Activated T-cell treated with anti-CD3 and anti-CD28 coated beads, Interleukin-2, amount 50 U/mL, for 1 hour (primary cell): ENCODE measurements at regions not wholly inside any gene's neighbourhood (a gene's known extent, or its start where the extent isn't known, plus 50 kb on each side); places are given as distances from the start of the nearest gene placed in this dataset.

Experiments
- DNase-seq: peaks from one replicate; pipeline ENCODE4 v3.0.0-alpha.2; 2020

GRCh38 chr16:6918646-6919045 lies 414.0 kb upstream of the RBFOX1 start:
- no peak for DNase-seq

GRCh38 chr16:6916946-6917345 lies 415.7 kb upstream of the RBFOX1 start:
- no peak for DNase-seq

GRCh38 chr16:6913566-6913965 lies 419.1 kb upstream of the RBFOX1 start:
- no peak for DNase-seq

GRCh38 chr16:6910301-6910700 lies 422.3 kb upstream of the RBFOX1 start:
- no peak for DNase-seq

- DNase-seq = no peak
Observed at GRCh38 chr16:6905601-6906000, 427.0 kb upstream of the RBFOX1 start.

- no peak for DNase-seq
Observed at GRCh38 chr16:6903671-6904070, 429.0 kb upstream of the RBFOX1 start.

- no peak for DNase-seq
Observed at GRCh38 chr16:6898896-6899295, 433.7 kb upstream of the RBFOX1 start.

- DNase-seq = no peak
Observed at GRCh38 chr16:6897876-6898485, 434.7 kb upstream of the RBFOX1 start.

- no peak for DNase-seq
Observed at GRCh38 chr16:6892966-6893365, 439.7 kb upstream of the RBFOX1 start.

GRCh38 chr16:6891496-6891895 lies 441.1 kb upstream of the RBFOX1 start:
- no peak for DNase-seq

GRCh38 chr16:6888531-6888930 lies 444.1 kb upstream of the RBFOX1 start:
- no peak for DNase-seq

- no peak for DNase-seq
Observed at GRCh38 chr16:6884002-6884401, 448.6 kb upstream of the RBFOX1 start.

GRCh38 chr16:6880263-6880662 lies 452.4 kb upstream of the RBFOX1 start:
- DNase-seq = no peak

- no peak for DNase-seq
Observed at GRCh38 chr16:6864671-6865070, 468.0 kb upstream of the RBFOX1 start.

GRCh38 chr16:6864244-6864643 lies 468.4 kb upstream of the RBFOX1 start:
- DNase-seq = no peak

GRCh38 chr16:6863135-6863534 lies 469.5 kb upstream of the RBFOX1 start:
- DNase-seq = no peak

GRCh38 chr16:6861815-6862477 lies 470.7 kb upstream of the RBFOX1 start:
- DNase-seq = no peak

- no peak for DNase-seq
Observed at GRCh38 chr16:6861135-6861814, 471.4 kb upstream of the RBFOX1 start.

GRCh38 chr16:6857575-6857974 lies 475.1 kb upstream of the RBFOX1 start:
- no peak for DNase-seq

- DNase-seq = no peak
Observed at GRCh38 chr16:6856578-6856977, 476.1 kb upstream of the RBFOX1 start.

GRCh38 chr16:6853565-6853964 lies 479.1 kb upstream of the RBFOX1 start:
- no peak for DNase-seq

- DNase-seq = no peak
Observed at GRCh38 chr16:6852643-6853225, 479.9 kb upstream of the RBFOX1 start.

- DNase-seq = no peak
Observed at GRCh38 chr16:6846452-6846851, 486.2 kb upstream of the RBFOX1 start.

GRCh38 chr16:6841392-6841791 lies 491.3 kb upstream of the RBFOX1 start:
- DNase-seq = no peak
